GM23338 (cell line): ENCODE measurements at regions not wholly inside any gene's neighbourhood (a gene's known extent, or its start where the extent isn't known, plus 50 kb on each side); places are given as distances from the start of the nearest gene placed in this dataset.

ENCODE experiments used
- ATAC-seq: fragments of 200-7000 bp; cut with Tn5 transposase; 3 replicates; pipeline ENCODE4 v1.9.1; 2020
- DNase-seq: peaks from one replicate; pipeline ENCODE4 v3.0.0-alpha.2; 2015; ENCODE audit warnings: low spot score
- H2AFZ ChIP-seq: fragments of 200-600 bp; sonication (generic); 2 replicates; pipeline ENCODE4 v1.8.0; 2016; ENCODE audit warnings: antibody characterized with exemption, mild to moderate bottlenecking, moderate library complexity
- H3F3A ChIP-seq: fragments of 200-600 bp; sonication (generic); replicated peaks from 2 replicates; pipeline ENCODE4 v1.8.0; 2017; ENCODE audit warnings: antibody characterized with exemption, mixed run types, low read depth
- H3K27ac ChIP-seq: fragments of 200-600 bp; sonication (generic); 2 replicates; pipeline ENCODE4 v1.6.1; 2016; ENCODE audit warnings: low read depth
- H3K27me3 ChIP-seq: fragments of 200-600 bp; sonication (generic); 2 replicates; pipeline ENCODE4 v1.8.0; 2016; ENCODE audit warnings: mild to moderate bottlenecking, mixed run types, moderate library complexity; ENCODE audit not compliant: insufficient read depth
- H3K36me3 ChIP-seq: fragments of 200-600 bp; sonication (generic); 2 replicates; pipeline ENCODE4 v1.8.0; 2016; ENCODE audit warnings: mild to moderate bottlenecking; ENCODE audit not compliant: insufficient read depth
- H3K4me1 ChIP-seq: fragments of 200-600 bp; sonication (generic); 2 replicates; pipeline ENCODE4 v1.8.0; 2016; ENCODE audit warnings: mild to moderate bottlenecking, moderate library complexity; ENCODE audit not compliant: insufficient read depth
- H3K4me2 ChIP-seq: fragments of 200-600 bp; sonication (generic); 2 replicates; pipeline ENCODE4 v1.7.1; 2017; ENCODE audit warnings: mixed run types
- H3K4me3 ChIP-seq: fragments of 200-600 bp; sonication (generic); 2 replicates; pipeline ENCODE4 v1.6.1; 2016; ENCODE audit warnings: mixed run types
- H3K79me2 ChIP-seq: fragments of 200-600 bp; sonication (generic); replicated peaks from 2 replicates; pipeline ENCODE4 v1.8.0; 2017; ENCODE audit warnings: mild to moderate bottlenecking; ENCODE audit not compliant: insufficient read depth
- H3K9me2 ChIP-seq: fragments of 200-600 bp; sonication (generic); 2 replicates; pipeline ENCODE4 v1.8.0; 2017; ENCODE audit not compliant: insufficient read depth
- H4K20me1 ChIP-seq: fragments of 200-600 bp; sonication (generic); replicated peaks from 2 replicates; pipeline ENCODE4 v1.8.0; 2017; ENCODE audit warnings: mild to moderate bottlenecking; ENCODE audit not compliant: insufficient read depth
- H3K27ac Mint-ChIP-seq: 2 replicates; pipeline ENCODE4 v1.8.0; 2020; ENCODE audit warnings: inconsistent platforms, mild to moderate bottlenecking, moderate library complexity, mixed read lengths
- H3K27me3 Mint-ChIP-seq: 3 replicates; pipeline ENCODE4 v1.8.0; 2022; ENCODE audit warnings: low read depth, mild to moderate bottlenecking, moderate library complexity, mixed read lengths, inconsistent platforms; ENCODE audit not compliant: insufficient read depth, poor library complexity
- H3K36me3 Mint-ChIP-seq: 3 replicates; pipeline ENCODE4 v1.8.0; 2021; ENCODE audit warnings: low read depth, mild to moderate bottlenecking, inconsistent platforms, moderate library complexity, mixed read lengths
- H3K4me1 Mint-ChIP-seq: 3 replicates; pipeline ENCODE4 v1.8.0; 2020; ENCODE audit warnings: mild to moderate bottlenecking, inconsistent platforms, mixed read lengths
- H3K4me3 Mint-ChIP-seq: 3 replicates; pipeline ENCODE4 v1.8.0; 2021; ENCODE audit warnings: moderate library complexity, mild to moderate bottlenecking, inconsistent platforms, mixed read lengths
- H3K9me3 Mint-ChIP-seq: 3 replicates; pipeline ENCODE4 v1.8.0; 2020; ENCODE audit warnings: moderate library complexity, mild to moderate bottlenecking, inconsistent platforms, mixed read lengths
- CTCF ChIP-seq, 2 experiments: fragments of 200-600 bp in 1 of 2; sonication (generic) in 1 of 2; conservative IDR thresholded peaks; 2 replicates each; pipeline versions ENCODE4 v1.5.1 to v1.6.1; 2016 to 2017; ENCODE audit warnings: antibody characterized with exemption in 2 of 2, low read depth in 2 of 2, mild to moderate bottlenecking in 2 of 2, moderate library complexity in 1 of 2
- ETS1 ChIP-seq: IDR thresholded peaks from 2 replicates; pipeline ENCODE4 v1.6.1; 2016; ENCODE audit warnings: antibody characterized with exemption
- EZH2phosphoT487 ChIP-seq: fragments of 200-600 bp; sonication (generic); IDR thresholded peaks from one replicate; pipeline ENCODE4 v1.8.1; 2018; ENCODE audit warnings: antibody characterized with exemption; ENCODE audit not compliant: unreplicated experiment
- JUNB ChIP-seq: IDR thresholded peaks from one replicate; pipeline ENCODE4 v1.6.1; 2016; ENCODE audit warnings: antibody characterized with exemption; ENCODE audit not compliant: unreplicated experiment
- POLR2AphosphoS5 ChIP-seq: IDR thresholded peaks from 2 replicates; pipeline ENCODE4 v1.6.1; 2016; ENCODE audit warnings: antibody characterized with exemption, low read depth
- REST ChIP-seq: IDR thresholded peaks from one replicate; pipeline ENCODE4 v1.6.1; 2018; ENCODE audit warnings: antibody characterized with exemption; ENCODE audit not compliant: unreplicated experiment
- STAT1 ChIP-seq: IDR thresholded peaks from one replicate; pipeline ENCODE4 v1.6.1; 2016; ENCODE audit warnings: antibody characterized with exemption; ENCODE audit not compliant: unreplicated experiment
- ZNF114 ChIP-seq: fragments of 250-450 bp; sonication (Bioruptor Pico); IDR thresholded peaks from 2 replicates; pipeline ENCODE4 v1.5.0; 2020; ENCODE audit warnings: mild to moderate bottlenecking, moderate library complexity
- ZNF331 ChIP-seq: fragments of 250-450 bp; sonication (Bioruptor Pico); IDR thresholded peaks from 2 replicates; pipeline ENCODE4 v1.5.0; 2020; ENCODE audit warnings: low read depth, mild to moderate bottlenecking, moderate library complexity

GRCh38 chr2:36245651-36246050, 109.9 kb upstream of the CRIM1 start (continued):
- TF ChIP-seq REST (no peak), EZH2phosphoT487 (no peak), JUNB (no peak), STAT1 (no peak)

GRCh38 chr2:36238106-36238505, 117.5 kb upstream of the CRIM1 start:
- no peaks in the 10 kb centered on the region for H4K20me1 ChIP-seq
- peaks cover 4% of the 10 kb centered on the region for H3K27me3 Mint-ChIP-seq

GRCh38 chr2:36235882-36236281, 119.7 kb upstream of the CRIM1 start:
- Mint-ChIP-seq H3K27ac (no peak overlapping the region), H3K4me1 (peaks cover 6% of the 10 kb centered on the region; the same call in 2 of the 3 replicates), H3K27me3 (peaks cover 4% of the 10 kb centered on the region), H3K9me3 (no peaks in the 10 kb centered on the region), H3K4me3 (no peak overlapping the region), H3K36me3 (no peaks in the 10 kb centered on the region)
- Histone ChIP-seq H3K4me3 (no peak overlapping the region), H3K4me1 (no peaks in the 10 kb centered on the region), H2AFZ (no peak overlapping the region), H3K27me3 (no peaks in the 10 kb centered on the region), H3K9me2 (0 out of 2 replicates have a peak, but pooled peaks cover 5% of the 10 kb centered on the region), H4K20me1 (no peaks in the 10 kb centered on the region), H3K79me2 (no peaks in the 10 kb centered on the region), H3F3A (no peaks in the 10 kb centered on the region), H3K27ac (no peak overlapping the region), H3K36me3 (no peaks in the 10 kb centered on the region), H3K4me2 (no peak overlapping the region)
- DNase-seq, result no peak
- ATAC-seq, result no peak
- TF ChIP-seq CTCF (conservative IDR thresholded peaks at IDR 0.05; ENCODE audit: low read depth in 2 of 2) (no peak), POLR2AphosphoS5 (no peak), ZNF331 (CRISPR knock-in tag) (no peak), ETS1 (no peak), REST (no peak), STAT1 (no peak), EZH2phosphoT487 (no peak), JUNB (no peak), ZNF114 (CRISPR knock-in tag) (no peak)

More at GRCh38 chr2:36238106-36238505, 117.5 kb upstream of the CRIM1 start:
- Histone ChIP-seq H2AFZ (no peak overlapping the region), H3K27ac (no peak overlapping the region), H3K79me2 (no peaks in the 10 kb centered on the region), H3K4me3 (no peak overlapping the region), H3K36me3 (no peaks in the 10 kb centered on the region), H3K4me2 (no peak overlapping the region), H3F3A (no peaks in the 10 kb centered on the region), H3K9me2 (0 out of 2 replicates have a peak, but pooled peaks cover 5% of the 10 kb centered on the region), H3K27me3 (no peaks in the 10 kb centered on the region), H3K4me1 (no peaks in the 10 kb centered on the region)
- DNase-seq (no peak), ATAC-seq (no peak)
- H3K4me3 Mint-ChIP-seq, result no peak overlapping the region
- peaks cover 6% of the 10 kb centered on the region; the same call in 2 of the 3 replicates for H3K4me1 Mint-ChIP-seq
- H3K9me3 Mint-ChIP-seq, result no peaks in the 10 kb centered on the region
- no peak for TF ChIP-seq ZNF114 (CRISPR knock-in tag)
- H3K36me3 Mint-ChIP-seq, result no peaks in the 10 kb centered on the region
- H3K27ac Mint-ChIP-seq, result no peak overlapping the region
